ENCODE measurements at regions not wholly inside any gene's neighbourhood (a gene's known extent, or its start where the extent isn't known, plus 50 kb on each side); places are given as distances from the start of the nearest gene placed in this dataset.

DNA sequence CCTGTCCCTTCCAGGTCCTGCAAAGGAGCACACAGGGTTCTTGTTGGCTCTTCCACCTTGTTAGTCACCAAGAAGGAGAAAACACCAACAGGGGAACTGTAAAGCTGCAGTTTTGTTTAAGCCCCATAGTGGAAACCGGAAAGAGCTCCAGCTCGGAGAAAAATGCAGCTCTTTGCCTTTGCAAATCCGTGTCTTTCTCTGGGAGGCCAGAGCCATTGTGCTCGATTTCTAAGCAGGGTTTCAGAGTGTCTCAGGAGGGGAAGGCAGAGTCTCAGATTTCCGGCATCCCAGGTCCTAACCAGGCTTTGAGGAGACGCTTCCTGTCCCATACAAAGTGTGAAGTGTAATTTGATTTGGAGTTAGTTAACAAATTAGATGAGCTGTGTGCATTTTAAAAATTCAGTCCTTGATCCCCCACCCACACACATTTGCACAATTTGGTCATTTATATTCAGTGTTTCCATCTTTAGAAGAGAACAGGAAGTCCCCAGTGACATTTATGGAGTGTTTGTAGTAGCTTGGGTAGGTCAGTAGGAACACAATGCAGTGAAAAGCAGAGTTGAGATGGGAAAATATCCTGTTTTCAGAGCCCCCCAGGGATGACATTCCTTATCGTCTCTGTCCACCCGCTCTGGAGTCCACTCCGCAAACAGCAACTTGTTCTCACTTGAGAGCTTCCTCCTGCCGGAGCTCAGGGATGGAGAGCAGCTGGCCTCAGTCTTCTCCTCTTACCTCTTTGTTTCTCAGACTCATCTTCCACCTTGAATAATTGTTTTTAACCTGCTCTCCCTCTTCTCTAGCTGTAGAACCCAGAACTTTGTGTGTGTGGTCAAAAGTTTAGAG lies 331.9 kb downstream of the SEC14L1 start:
- Histone ChIP-seq H3K27me3 (ENCODE audit: control insufficient read depth, insufficient read depth, low read length) (no peaks in the 10 kb centered on the region), H3K4me2 (ENCODE audit: low read length) (peak overlapping the region; percentile 37), H3K9me3 (replicated peaks; ENCODE audit: low read length) (no peaks in the 10 kb centered on the region), H3K36me3 (ENCODE audit: insufficient read depth, low read length) (peaks cover 17% of the 10 kb centered on the region), H3K4me1 (ENCODE audit: control insufficient read depth, insufficient read depth, low read length) (peaks cover 71% of the 10 kb centered on the region), H3K4me3 (ENCODE audit: low read length) (peak overlapping the region; percentile 0), H3K9ac (ENCODE audit: low read depth, low read length) (peak overlapping the region; percentile 25)

DNA sequence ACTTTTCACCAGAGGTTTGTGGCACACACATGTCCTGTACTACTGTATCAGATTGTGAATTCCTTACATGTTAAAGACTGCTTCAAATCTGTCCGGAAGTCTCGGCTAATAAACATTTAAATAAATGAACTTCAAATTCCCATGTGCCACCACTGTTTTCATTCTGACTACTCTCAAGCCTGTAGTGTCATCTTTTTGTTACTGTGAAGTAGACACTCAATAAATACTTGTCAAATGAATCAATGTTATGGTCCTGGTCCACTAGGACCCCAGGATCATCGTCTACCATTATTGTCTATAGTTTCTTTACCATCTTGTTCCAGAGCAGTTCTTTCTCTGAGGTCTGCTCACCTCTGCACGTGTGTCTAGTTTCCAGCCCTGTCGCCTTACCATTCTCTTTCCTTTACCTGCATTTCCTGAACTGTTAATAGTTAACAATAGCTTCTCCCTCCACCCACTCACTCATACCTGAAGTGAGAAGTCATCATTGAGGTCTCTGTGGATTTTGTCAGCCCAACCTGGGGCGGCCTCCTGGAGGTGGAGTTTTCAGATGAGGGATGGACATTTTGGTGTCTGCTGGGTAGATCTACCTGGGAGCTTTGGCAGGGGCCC lies 333.0 kb downstream of the SEC14L1 start:
- Histone ChIP-seq H3K4me3 (ENCODE audit: low read length) (no peak overlapping the region), H3K27me3 (ENCODE audit: control insufficient read depth, insufficient read depth, low read length) (no peaks in the 10 kb centered on the region), H3K9ac (ENCODE audit: low read depth, low read length) (no peak overlapping the region), H3K9me3 (replicated peaks; ENCODE audit: low read length) (no peaks in the 10 kb centered on the region), H3K4me1 (ENCODE audit: control insufficient read depth, insufficient read depth, low read length) (peaks cover 79% of the 10 kb centered on the region), H3K36me3 (ENCODE audit: insufficient read depth, low read length) (peaks cover 17% of the 10 kb centered on the region), H3K4me2 (ENCODE audit: low read length) (no peak overlapping the region)

DNA sequence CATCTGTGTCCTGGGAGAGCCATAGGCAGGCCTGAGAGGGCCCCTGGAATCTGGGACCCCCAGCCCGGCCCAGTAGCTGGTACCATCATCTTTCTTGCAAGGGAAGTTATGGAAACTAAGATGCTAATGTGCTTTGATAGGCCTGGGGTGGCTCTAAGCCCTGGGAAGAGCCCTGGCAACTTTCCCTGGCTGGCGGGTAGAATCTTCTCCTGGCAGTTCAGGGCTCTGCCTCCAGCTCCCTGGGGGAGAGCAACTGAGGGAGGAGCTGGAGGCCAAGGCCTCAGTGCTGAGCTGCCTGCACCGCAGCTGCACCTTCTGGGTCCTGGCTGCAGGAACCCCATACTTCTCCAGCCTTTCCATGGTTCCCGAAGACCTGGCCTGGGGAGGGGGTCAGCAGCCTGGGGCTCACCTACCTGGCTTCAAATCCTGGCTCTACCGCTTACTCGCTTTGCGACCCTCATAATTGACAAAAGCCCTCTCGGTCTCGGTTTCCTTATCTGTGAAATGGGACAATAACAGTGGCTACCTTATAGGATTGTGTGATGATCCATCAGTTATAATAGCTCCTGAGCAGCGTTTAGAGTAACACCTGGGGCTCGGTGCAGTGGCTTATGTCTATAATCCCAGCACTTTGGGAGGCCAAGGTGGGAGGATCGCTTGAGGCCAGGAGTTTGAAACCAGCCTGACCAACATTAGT lies 333.7 kb downstream of the SEC14L1 start:
- Histone ChIP-seq H3K4me2 (ENCODE audit: low read length) (no peak overlapping the region), H3K36me3 (ENCODE audit: insufficient read depth, low read length) (peaks cover 17% of the 10 kb centered on the region), H3K9ac (ENCODE audit: low read depth, low read length) (no peak overlapping the region), H3K4me3 (ENCODE audit: low read length) (no peak overlapping the region), H3K9me3 (replicated peaks; ENCODE audit: low read length) (no peaks in the 10 kb centered on the region), H3K4me1 (ENCODE audit: control insufficient read depth, insufficient read depth, low read length) (peaks cover 84% of the 10 kb centered on the region), H3K27me3 (ENCODE audit: control insufficient read depth, insufficient read depth, low read length) (no peaks in the 10 kb centered on the region)

DNA sequence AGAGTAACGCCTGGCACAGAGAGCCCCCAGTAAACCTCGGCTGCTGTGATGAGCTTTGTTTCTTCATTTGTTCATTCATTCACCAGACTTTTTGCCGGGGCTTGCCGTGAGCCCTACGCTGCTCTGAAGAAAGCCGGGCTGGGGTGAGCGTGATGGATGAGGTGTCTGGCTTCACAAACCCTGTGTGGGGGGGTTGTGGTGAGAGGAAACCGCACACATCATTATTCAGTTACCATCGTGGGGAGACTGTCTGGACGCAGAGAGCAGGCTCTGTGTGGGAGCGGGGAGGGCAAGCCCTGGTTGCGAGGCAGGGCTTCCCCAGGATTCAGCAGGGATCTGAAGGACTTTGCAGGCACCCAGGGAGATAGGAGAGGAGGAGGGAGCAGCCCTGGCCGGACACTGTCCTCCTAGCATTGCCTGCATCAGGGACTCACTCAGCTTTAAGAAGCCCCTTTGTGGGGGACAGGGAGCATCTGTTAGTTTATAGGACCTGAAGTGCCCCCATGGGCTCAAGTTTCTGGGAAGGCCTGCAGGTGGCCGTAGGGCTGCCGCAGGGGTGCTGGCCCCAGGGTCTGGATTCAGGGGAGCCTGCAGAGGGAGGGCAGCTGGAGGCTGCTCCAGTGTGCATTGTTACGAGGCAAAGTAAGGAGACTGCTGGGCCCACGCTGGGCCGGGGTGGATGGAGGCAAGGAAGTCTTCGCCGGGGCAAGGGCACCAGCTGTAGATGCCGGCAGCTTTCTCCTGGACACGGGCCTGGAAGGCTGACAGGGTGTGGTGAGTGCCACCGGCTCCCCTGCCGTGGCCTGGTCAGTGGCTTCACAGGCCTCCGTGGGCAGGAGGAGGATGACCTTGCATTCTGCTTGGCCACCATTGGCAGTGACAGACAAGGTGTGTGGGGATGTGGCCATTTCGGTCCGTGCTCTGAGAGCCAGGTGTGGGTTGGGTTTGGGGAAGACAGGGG lies 334.5 kb downstream of the SEC14L1 start:
- H3K4me2 ChIP-seq (ENCODE audit: low read length), result peak overlapping the region; percentile 60
- peaks cover 84% of the 10 kb centered on the region for H3K4me1 ChIP-seq (ENCODE audit: control insufficient read depth, insufficient read depth, low read length)
- peaks cover 15% of the 10 kb centered on the region for H3K36me3 ChIP-seq (ENCODE audit: insufficient read depth, low read length)
- no peaks in the 10 kb centered on the region for H3K27me3 ChIP-seq (ENCODE audit: control insufficient read depth, insufficient read depth, low read length)
- no peak overlapping the region for H3K9ac ChIP-seq (ENCODE audit: low read depth, low read length)
- H3K9me3 ChIP-seq (replicated peaks; ENCODE audit: low read length), result no peaks in the 10 kb centered on the region
- no peak overlapping the region for H3K4me3 ChIP-seq (ENCODE audit: low read length)

DNA sequence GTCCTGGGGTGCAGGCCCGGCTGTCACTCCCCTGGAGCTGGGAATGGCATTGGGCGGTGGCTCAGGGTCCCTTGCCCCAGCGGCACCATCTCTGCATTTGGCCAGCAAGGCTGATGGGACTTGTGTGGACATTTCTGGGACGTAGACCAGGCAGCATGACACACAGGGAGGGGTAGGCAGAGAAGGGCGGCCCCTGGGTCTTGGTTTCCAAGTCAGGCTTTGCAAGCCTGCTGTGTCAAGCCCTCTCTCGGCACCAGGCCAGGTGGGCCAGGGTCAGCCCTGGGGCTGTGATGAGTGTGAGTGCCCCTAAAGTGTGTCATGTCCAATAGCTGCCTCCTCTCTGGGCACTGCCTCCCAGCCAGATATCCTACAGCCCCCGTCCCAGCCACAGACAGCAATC lies 335.2 kb downstream of the SEC14L1 start:
- H3K4me2 ChIP-seq (ENCODE audit: low read length), result peak overlapping the region; percentile 60
- H3K36me3 ChIP-seq (ENCODE audit: insufficient read depth, low read length), result peaks cover 9% of the 10 kb centered on the region
- H3K27me3 ChIP-seq (ENCODE audit: control insufficient read depth, insufficient read depth, low read length), result no peaks in the 10 kb centered on the region
- no peak overlapping the region for H3K9ac ChIP-seq (ENCODE audit: low read depth, low read length)
- no peak overlapping the region for H3K4me3 ChIP-seq (ENCODE audit: low read length)
- no peaks in the 10 kb centered on the region for H3K9me3 ChIP-seq (replicated peaks; ENCODE audit: low read length)
- peaks cover 78% of the 10 kb centered on the region for H3K4me1 ChIP-seq (ENCODE audit: control insufficient read depth, insufficient read depth, low read length)

DNA sequence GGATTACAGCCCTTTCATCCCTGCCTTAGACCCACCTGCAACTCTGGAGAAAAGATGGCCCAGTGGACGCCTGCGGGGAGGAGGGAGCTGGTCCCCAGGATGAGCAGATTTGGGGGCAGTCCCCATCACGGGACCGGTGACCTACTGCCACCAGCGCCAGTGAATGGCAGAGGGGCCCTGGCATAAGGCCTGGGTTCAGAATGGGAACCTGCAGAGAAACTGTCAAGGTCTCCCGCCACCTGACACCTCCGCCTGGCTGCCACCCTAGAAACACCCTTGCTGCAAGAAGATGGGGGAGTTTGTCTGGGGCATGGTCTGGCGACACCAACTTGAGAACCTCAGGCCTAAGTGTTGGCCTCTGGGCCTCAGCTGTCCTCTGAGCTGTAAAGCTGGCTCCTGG lies 335.7 kb downstream of the SEC14L1 start:
- Histone ChIP-seq H3K9ac (ENCODE audit: low read depth, low read length) (peak overlapping the region; percentile 35), H3K4me2 (ENCODE audit: low read length) (peak overlapping the region; percentile 60), H3K36me3 (ENCODE audit: insufficient read depth, low read length) (peaks cover 8% of the 10 kb centered on the region), H3K27me3 (ENCODE audit: control insufficient read depth, insufficient read depth, low read length) (no peaks in the 10 kb centered on the region), H3K9me3 (replicated peaks; ENCODE audit: low read length) (no peaks in the 10 kb centered on the region), H3K4me1 (ENCODE audit: control insufficient read depth, insufficient read depth, low read length) (peaks cover 73% of the 10 kb centered on the region), H3K4me3 (ENCODE audit: low read length) (no peak overlapping the region)

DNA sequence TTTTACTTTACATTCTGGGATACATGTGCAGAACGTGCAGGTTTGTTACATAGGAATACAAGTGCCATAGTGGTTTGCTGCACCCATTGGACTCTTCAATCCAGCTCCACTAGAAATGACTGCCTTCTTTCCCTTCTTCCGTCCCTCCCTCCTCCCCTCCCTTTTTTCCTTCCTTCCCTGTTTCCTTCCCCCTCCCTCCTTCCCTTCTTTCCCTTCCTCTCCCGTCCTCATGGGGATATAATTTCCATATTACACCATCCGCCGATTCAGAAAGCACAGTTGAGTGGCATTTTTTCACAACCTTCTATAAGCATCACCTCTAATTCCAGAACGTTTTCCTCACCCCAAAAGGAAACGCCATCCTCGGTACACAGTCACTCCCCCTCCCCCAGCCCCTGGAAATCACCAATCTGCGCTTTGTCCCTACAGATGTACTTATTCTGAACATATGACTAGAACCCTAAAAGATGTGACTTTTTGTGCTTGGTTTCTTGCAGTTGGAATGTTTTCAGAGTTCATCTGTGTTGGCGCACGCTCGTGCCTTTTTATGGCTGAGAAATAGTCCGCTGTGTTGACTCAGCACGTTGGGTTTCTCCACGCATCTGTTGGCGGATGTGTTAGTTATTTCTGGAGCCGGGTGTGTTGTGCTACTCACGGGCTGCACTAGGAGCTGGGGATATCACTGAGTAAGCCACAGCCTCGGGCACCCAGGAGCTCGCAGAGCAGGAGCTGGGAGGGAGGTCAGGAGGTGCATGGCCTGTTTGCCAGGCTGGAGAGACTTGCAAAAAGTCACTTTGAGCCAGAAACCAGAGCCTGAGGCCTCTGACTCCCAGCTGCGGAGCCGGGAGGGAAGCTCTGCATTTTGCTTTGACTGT lies 336.4 kb downstream of the SEC14L1 start:
- H3K36me3 ChIP-seq (ENCODE audit: insufficient read depth, low read length), result peaks cover 14% of the 10 kb centered on the region
- H3K9ac ChIP-seq (ENCODE audit: low read depth, low read length), result peak overlapping the region; percentile 37

DNA sequence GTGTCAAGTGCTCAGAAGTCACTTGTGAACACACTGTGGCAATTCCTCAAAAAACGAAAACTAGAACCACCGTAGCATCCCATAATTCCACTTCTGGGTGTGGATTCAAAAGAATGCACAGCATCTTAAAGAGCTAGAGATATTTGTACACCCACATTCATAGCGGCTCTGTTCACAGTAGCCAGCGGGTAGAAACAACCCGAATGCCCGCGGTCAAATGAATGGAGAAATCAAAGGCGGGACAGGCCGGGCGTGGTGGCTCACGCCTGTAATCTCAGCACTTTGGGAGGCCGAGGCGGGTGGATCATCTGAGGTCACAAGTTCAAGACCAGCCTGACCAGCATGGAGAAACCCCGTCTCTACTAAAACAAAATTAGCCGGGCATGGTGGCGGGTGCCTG lies 337.5 kb downstream of the SEC14L1 start:
- H3K9ac ChIP-seq (ENCODE audit: low read depth, low read length), result peak overlapping the region; percentile 37
- H3K9me3 ChIP-seq (replicated peaks; ENCODE audit: low read length), result no peaks in the 10 kb centered on the region
- H3K4me1 ChIP-seq (ENCODE audit: control insufficient read depth, insufficient read depth, low read length), result peaks cover 55% of the 10 kb centered on the region
- peak overlapping the region; percentile 69 for H3K4me2 ChIP-seq (ENCODE audit: low read length)
- H3K36me3 ChIP-seq (ENCODE audit: insufficient read depth, low read length), result peaks cover 25% of the 10 kb centered on the region
- no peak overlapping the region for H3K4me3 ChIP-seq (ENCODE audit: low read length)
- no peaks in the 10 kb centered on the region for H3K27me3 ChIP-seq (ENCODE audit: control insufficient read depth, insufficient read depth, low read length)

More for the DNA sequence above, 336.4 kb downstream of the SEC14L1 start:
- peak overlapping the region; percentile 69 for H3K4me2 ChIP-seq (ENCODE audit: low read length)
- H3K4me3 ChIP-seq (ENCODE audit: low read length), result peak overlapping the region; percentile 2
- no peaks in the 10 kb centered on the region for H3K27me3 ChIP-seq (ENCODE audit: control insufficient read depth, insufficient read depth, low read length)
- no peaks in the 10 kb centered on the region for H3K9me3 ChIP-seq (replicated peaks; ENCODE audit: low read length)
- H3K4me1 ChIP-seq (ENCODE audit: control insufficient read depth, insufficient read depth, low read length), result peaks cover 66% of the 10 kb centered on the region

DNA sequence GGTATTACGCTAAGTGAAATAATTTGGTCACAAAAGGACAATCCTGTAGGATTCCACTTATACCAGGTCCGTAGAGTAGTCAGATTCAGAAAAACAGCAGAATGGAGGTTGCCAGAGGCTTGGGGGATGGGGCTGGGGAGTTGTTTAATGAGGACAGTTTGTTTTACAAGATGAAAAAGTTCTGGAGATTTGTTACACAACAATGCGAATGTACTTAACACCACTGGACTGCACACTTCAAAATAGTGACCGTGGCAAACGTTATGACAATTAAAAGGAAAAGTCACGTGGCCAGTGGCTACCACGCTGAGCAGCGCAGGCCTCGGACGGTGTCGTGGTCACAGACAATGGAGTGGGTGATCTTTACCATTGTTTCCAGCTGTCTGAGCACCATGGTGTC lies 338.1 kb downstream of the SEC14L1 start:
- Histone ChIP-seq H3K9me3 (replicated peaks; ENCODE audit: low read length) (no peaks in the 10 kb centered on the region), H3K27me3 (ENCODE audit: control insufficient read depth, insufficient read depth, low read length) (no peaks in the 10 kb centered on the region), H3K4me1 (ENCODE audit: control insufficient read depth, insufficient read depth, low read length) (peaks cover 49% of the 10 kb centered on the region), H3K4me3 (ENCODE audit: low read length) (no peak overlapping the region), H3K4me2 (ENCODE audit: low read length) (no peak overlapping the region), H3K36me3 (ENCODE audit: insufficient read depth, low read length) (peaks cover 26% of the 10 kb centered on the region), H3K9ac (ENCODE audit: low read depth, low read length) (no peak overlapping the region)
